ENCODE measurements at regions not wholly inside any gene's neighbourhood (a gene's known extent, or its start where the extent isn't known, plus 50 kb on each side); places are given as distances from the start of the nearest gene placed in this dataset.

- no peaks in the 10 kb centered on the region for H3K36me3 Mint-ChIP-seq (ENCODE audit: low read depth)
- no peaks in the 10 kb centered on the region for H3K27me3 Mint-ChIP-seq (ENCODE audit: low read depth)
- H3K27ac Mint-ChIP-seq = peak overlapping the region in 2 of 3 experiments; percentile 4 to 33
- peaks cover 16% of the 10 kb centered on the region for H3K4me1 Mint-ChIP-seq
- H3K9me3 Mint-ChIP-seq = peaks cover 4% of the 10 kb centered on the region
- H3K4me3 Mint-ChIP-seq = no peak overlapping the region
- no peak for TF ChIP-seq CTCF (IDR thresholded peaks at IDR 0.05; ENCODE audit: unreplicated experiment in 3 of 3)
These were observed 78.4 kb upstream of the PARP11 start for GRCh38 chr12:3951380-3952135.

DNA sequence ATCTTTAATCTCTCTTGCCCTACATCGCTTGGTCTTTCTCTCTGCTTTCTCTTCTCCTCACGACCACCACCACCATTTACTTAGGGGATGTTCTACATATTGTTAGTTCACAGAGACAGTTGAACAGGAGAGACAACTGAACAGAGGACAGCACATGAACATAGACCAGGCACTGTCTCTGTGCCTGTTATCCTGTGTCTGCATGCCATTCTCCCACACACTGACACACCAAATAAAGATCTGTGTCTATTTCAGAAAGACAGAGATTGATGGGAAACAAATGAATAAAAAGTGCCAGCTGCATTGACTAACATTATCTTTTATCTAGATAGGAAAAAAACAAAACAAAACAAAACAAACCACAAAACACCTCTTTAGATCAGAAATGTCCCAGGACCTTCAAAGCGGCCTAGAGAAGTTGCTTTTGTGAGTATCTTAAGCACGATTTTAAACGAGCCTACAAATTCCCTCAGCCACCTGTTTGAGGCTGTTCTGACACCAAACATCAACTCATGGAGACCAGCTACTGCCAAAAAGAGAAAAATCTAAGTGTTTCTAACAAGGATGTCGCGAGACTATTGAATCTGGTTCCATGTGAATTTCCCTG lies 77.6 kb upstream of the PARP11 start:
- peak overlapping the region; percentile 0 to 86 (median 46) for H3K27ac Mint-ChIP-seq
- H3K9me3 Mint-ChIP-seq = peaks cover 4% of the 10 kb centered on the region
- no peaks in the 10 kb centered on the region for H3K36me3 Mint-ChIP-seq (ENCODE audit: low read depth)
- H3K27me3 Mint-ChIP-seq (ENCODE audit: low read depth) = no peaks in the 10 kb centered on the region
- H3K4me1 Mint-ChIP-seq = peaks cover 16% of the 10 kb centered on the region
- TF ChIP-seq CTCF (IDR thresholded peaks at IDR 0.05; ENCODE audit: unreplicated experiment in 3 of 3) = no peak
- peak overlapping the region in 1 of 3 experiments; percentile 9 for H3K4me3 Mint-ChIP-seq

DNA sequence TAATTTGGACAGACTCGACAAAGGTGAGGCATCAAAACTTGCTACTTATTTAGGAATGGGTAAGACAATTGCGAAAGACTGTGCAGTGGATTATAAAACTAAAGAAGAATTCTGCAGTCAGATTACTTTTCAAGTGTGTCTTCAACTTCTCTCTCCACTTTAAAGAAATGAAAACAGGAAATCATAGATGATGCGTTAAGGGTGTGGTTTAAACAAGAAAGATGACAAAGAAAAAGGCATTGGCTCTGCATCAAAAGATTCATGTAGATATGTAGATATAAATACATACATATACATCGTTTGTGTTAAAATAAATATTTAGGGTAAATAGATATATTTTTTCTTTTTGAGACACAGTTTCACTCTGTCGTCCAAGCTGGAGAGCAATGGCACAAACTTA lies 74.6 kb upstream of the PARP11 start:
- H3K4me3 Mint-ChIP-seq = no peak overlapping the region
- no peak for TF ChIP-seq CTCF (IDR thresholded peaks at IDR 0.05; ENCODE audit: unreplicated experiment in 3 of 3)
- H3K27ac Mint-ChIP-seq = no peak overlapping the region
- H3K4me1 Mint-ChIP-seq = peaks cover 27% of the 10 kb centered on the region
- H3K36me3 Mint-ChIP-seq (ENCODE audit: low read depth) = no peaks in the 10 kb centered on the region
- peaks cover 4% of the 10 kb centered on the region for H3K9me3 Mint-ChIP-seq
- peaks cover 14% of the 10 kb centered on the region for H3K27me3 Mint-ChIP-seq (ENCODE audit: low read depth)

DNA sequence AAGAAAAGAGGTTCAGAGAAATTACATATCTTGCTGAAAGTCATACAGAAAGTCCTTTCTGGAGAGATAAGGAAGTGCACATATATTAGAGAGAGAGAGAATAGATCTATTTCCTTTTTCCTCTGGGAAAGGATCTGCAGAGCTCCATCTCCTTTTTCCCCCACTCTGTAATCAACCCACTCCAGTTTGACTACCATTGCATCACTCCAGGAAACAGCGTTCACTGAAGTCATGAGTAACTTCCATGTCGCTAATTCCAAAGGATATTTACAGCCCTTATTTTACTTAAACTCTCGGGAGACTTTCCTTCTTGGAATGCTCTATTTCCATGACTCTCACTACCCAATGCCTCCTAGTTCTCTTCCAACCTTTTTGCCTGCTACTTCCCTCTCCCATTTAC lies 72.5 kb upstream of the PARP11 start:
- peaks cover 14% of the 10 kb centered on the region for H3K27me3 Mint-ChIP-seq (ENCODE audit: low read depth)
- peaks cover 17% of the 10 kb centered on the region for H3K4me1 Mint-ChIP-seq
- peaks cover 2% of the 10 kb centered on the region for H3K9me3 Mint-ChIP-seq
- H3K4me3 Mint-ChIP-seq = no peak overlapping the region
- H3K36me3 Mint-ChIP-seq (ENCODE audit: low read depth) = no peaks in the 10 kb centered on the region
- no peak for TF ChIP-seq CTCF (IDR thresholded peaks at IDR 0.05; ENCODE audit: unreplicated experiment in 3 of 3)
- H3K27ac Mint-ChIP-seq = peak overlapping the region in 1 of 3 experiments; percentile 9

DNA sequence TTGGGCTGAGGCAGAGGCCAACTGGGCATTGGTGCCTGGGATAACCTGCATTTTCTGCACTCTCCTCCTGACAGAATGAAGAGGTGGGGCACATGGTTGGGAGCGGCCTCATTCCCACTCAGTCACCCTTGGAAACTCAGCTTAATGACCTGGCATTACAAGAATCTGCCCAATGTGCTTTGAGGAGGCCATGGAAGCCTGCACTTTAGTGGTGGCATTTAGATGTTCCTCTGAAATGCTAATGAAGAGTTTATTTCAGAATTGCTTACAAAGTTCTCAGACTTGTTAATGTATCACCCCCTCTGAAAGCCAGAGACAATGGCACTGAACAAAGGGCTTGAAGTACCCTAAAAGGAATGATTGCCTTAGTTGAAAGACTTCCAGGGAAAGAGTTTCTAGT lies 71.4 kb upstream of the PARP11 start:
- H3K36me3 Mint-ChIP-seq (ENCODE audit: low read depth) = no peaks in the 10 kb centered on the region
- H3K4me1 Mint-ChIP-seq = peaks cover 11% of the 10 kb centered on the region
- peak overlapping the region in 1 of 3 experiments; percentile 30 for H3K27ac Mint-ChIP-seq
- no peaks in the 10 kb centered on the region for H3K9me3 Mint-ChIP-seq
- peaks cover 14% of the 10 kb centered on the region for H3K27me3 Mint-ChIP-seq (ENCODE audit: low read depth)
- TF ChIP-seq CTCF (IDR thresholded peaks at IDR 0.05; ENCODE audit: unreplicated experiment in 3 of 3) = no peak
- no peak overlapping the region for H3K4me3 Mint-ChIP-seq
